GM21619 (cell line): ENCODE measurements at regions not wholly inside any gene's neighbourhood (a gene's known extent, or its start where the extent isn't known, plus 50 kb on each side); places are given as distances from the start of the nearest gene placed in this dataset.

Source experiments
- ATAC-seq: cut with Tn5 transposase; IDR thresholded peaks from one replicate; pipeline ENCODE4 v1.9.1; 2021; ENCODE audit not compliant: unreplicated experiment

DNA sequence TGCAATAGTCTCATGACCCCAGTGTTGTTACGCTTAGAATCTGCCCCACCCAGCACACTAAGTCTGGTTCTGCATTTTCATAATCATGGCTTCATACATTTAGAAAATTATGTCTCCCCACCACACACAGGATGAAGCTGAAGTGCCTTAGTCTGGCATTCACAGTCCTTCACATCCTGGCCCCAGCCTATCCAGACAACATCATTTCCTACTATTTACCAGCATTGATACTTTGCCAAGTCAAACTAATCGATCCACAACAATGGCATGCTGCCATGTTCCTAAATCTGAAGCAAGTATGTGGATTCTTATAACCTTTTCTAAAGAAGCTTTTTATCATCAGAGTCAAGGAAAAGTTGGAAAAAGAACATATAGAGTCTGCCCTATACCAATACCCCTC lies 132.4 kb upstream of the FBXL4 start:
- ATAC-seq: no peak

DNA sequence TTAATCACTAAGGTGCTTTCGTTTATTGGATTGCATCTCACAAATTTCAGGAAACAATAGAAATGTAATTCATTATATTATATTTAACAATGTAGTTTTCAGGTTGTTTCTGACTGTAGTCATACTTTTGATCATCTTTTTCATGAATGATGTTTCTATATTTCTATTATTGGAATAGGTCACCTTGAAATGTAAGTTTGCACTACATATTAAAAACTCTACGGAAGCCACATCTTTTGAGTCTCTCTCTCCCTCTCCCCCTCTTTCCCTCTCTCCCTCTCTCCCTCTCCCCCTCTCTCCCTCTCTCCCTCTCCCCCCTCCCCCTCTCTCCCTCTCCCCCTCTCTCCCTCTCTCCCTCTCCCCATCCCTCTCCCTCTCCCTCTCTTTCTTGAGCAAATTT lies 131.3 kb upstream of the FBXL4 start:
- ATAC-seq: no peak

DNA sequence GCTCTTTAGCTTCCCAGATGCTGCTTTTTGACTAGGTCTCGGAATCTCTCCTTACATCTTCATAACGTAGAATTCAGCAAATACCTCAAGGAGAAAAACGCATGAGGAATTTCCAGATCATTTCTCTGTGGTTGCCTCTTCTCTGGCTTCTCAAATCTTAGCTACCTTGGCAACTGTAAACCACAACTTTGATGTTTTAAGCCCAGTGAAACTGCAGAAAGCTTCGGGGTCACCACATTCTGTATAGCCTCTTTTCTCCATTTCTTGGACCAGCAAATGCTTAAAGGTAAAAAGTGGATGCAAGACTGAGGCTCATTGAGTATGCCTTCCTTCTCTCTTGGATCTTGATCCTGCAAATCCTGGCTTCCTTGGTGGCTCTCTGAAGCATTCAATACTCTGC lies 125.5 kb upstream of the FBXL4 start:
- no peak for ATAC-seq

DNA sequence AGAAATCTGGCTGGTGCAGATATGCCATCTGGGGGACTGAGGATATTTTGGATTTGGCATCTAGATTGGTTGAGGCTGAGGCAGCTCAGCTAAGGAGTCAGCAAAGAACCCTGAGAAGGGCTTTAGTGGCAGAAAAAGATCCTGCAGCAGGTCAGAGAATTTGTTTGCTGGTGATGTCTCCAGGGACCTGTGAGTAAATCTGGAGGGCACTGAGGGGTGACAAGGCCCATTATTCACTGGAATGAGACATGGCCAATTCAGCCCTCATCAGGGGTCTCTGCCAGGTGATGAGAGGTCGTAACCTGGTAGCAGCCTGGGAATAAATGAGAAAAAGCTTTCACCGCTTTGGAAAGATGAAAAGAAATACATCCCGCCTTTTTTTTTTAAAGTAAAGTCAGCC lies 118.3 kb upstream of the FBXL4 start:
- ATAC-seq: no peak

DNA sequence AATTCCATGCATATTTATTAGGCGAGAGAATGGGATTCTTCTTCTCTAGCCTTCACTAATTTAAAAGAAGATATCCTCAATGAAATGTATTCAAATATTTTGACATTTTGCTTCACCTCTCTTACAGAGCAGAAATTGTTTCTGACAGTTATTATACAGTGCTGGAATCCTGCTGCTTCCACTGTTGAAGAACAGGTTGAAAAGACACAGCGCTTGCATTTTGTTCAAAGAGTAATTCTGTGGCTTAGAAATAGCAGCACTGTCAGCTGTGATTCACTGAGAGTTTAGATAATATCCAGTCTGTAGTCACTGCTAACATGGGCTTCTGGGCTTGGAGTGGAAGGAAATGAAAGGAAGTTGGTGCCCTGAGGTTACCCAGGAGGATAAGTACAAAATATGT lies 117.1 kb upstream of the FBXL4 start:
- ATAC-seq: no peak

DNA sequence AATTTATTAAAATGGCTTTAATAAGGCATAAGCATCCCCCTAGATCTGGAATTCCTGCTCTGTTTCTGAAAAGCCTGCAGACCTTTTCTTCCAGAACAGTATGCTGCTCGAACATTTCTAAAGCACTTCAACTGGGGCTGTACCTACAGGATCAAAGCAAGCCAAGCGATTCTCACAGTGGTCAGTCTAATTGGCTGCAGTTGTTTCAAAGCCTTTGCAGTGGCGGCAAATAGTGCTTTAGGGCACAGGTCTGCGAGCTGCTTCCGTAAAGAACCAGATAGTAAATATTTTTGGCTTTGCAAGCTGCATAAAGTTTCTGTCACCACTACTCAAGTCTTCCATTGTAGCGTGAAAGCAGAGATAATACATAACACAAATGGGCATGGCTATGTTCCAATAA lies 88.9 kb upstream of the FBXL4 start:
- no peak for ATAC-seq

- ATAC-seq: no peak
Observed at GRCh38 chr6:99032396-99032795, 84.7 kb upstream of the FBXL4 start.

GRCh38 chr6:99031957-99032356 lies 84.2 kb upstream of the FBXL4 start:
- no peak for ATAC-seq

DNA sequence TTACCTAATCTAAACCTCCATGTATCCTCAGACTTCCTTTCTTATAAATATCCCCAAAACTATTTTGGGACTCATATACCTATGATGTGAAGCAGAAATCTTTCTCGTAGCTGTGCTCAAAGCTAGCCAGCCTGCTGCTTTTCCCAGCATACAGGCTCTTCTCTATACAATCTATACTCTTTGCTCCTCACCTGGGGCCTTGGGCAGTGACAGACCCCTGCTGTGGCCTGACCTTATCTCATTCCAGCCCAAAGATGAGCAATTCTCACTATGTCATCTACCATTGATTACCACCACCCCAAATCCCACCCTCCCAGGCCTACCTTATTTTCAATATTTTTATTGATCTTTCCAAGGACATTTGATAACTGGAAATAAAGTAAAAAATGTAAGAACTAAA lies 83.2 kb upstream of the FBXL4 start:
- no peak for ATAC-seq

GRCh38 chr6:99026135-99026534 lies 78.4 kb upstream of the FBXL4 start:
- no peak for ATAC-seq

GRCh38 chr6:99024089-99024488 lies 76.3 kb upstream of the FBXL4 start:
- no peak for ATAC-seq

DNA sequence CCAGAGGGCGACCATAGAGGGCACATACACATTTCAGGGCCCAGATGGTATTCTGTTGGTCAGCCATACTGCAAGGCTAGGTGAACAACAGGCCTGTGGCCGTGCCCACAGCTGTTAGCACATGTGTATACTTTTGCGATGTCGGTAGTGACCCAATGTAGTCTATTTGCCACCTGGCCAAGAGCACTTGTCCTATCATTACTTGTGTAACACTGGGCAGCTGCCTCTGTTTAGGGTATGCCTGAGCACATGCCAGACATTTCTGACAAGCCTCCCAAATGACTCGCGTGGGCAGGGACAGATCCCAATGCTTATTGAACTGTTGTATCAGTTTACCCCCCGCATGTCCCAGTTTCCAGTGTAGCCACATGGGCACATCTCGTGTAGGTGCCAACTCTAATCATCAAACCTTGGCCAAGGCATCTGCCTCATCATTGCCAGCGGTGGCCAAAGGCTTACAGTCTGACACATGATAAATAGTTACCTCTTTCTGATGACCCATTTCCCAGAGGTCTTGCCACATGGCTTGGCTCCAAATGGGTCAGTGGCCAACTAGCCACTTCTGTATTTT lies 74.4 kb upstream of the FBXL4 start:
- no peak for ATAC-seq

- no peak for ATAC-seq
Observed at GRCh38 chr6:99019381-99019780, 71.6 kb upstream of the FBXL4 start.

GRCh38 chr6:99017150-99017549 lies 69.4 kb upstream of the FBXL4 start:
- no peak for ATAC-seq

DNA sequence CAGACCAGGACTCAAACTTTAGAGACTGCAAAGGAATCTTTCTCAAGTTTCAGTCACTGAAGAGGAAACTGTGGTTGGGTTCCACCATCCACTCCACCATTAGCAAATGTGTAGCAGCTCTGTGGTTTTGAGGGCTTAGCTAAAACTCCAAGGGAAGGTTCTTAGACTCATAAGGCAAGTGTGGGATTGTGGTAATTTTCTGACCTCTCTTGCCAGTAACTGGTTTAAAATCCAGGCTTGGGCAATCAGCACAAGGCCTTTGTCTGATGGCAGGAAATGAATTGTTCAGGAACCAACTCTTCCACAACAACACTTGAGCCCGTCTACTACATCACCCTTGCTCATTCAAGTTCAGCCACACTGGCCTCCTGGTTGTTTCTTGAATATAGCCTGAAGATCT lies 68.6 kb upstream of the FBXL4 start:
- no peak for ATAC-seq

- no peak for ATAC-seq
Observed at GRCh38 chr6:99014061-99014460, 66.3 kb upstream of the FBXL4 start.

DNA sequence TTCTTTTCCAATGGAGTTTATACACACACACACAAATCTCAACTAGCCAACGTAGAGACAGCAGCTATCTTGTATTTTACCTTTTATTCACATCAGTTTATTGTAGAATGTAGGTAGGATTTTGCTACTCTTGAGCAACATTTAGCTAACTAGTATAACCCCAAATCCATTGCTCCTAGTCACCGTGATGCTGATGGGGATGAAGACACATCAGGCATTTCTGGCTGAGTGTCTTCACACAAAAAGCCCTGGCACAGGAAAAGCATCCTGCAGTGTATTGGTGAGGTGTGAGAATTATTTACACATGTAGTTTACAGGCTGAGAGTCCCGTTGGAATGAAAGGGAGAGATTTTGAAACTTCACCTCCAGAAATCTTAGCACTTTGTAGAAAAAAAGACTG lies 65.9 kb upstream of the FBXL4 start:
- no peak for ATAC-seq

DNA sequence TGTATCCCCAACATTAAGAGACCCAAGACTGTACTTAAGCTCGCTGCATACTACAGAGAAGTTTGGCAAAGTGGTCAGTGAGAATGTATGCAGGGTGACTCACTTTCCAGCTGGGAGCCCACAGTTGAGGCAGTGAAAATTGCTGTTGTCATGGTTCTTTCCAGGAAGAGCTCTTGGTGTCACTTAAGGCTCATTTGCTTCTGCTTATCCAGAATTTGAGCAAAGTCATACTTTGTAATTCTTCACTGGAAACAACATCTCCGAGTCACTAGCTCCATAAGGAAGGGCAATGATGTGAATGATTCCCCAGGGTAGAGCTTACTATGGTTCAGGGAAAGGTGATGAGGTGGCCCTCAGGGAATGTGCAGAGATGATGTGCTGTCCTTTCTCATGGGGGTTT lies 65.4 kb upstream of the FBXL4 start:
- ATAC-seq: no peak

DNA sequence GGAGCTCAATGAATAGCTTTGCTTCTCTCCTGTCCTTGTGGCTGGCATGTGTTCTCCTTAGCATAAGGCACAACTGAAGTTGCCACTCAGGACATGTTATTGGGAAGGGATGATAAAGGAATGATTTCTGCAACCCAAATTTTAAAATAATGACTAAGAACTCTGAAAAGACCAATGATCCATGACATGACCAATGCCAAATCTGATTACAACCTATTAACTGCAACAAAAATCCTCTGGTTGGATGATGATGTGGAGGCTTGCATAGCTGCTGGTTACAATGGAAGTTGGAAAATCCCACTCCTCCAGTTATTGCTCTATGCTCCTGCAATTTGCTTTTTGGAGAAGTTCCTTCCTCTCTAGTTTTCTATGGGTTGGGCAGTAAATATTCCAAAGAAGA lies 63.4 kb upstream of the FBXL4 start:
- no peak for ATAC-seq

DNA sequence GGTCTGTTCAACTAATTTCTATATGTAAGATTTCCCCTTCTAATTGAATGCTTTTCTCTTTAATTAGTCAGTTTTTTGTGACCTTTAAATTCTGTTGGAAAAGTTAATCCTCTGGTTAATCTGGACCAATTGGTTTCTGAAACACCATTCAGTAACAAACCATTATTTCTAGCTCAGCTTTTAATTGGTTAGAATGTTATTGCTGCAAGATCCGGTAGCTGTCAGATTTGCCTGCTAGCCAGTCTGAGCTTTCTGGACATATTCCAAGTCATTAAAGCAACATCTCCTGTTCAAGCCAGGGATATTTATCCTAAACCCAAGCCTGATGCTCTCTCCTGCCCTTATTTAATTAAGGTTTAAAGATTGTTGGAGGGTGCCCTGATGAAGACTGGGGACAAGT lies 55.1 kb upstream of the FBXL4 start:
- ATAC-seq: no peak

GRCh38 chr6:98998103-98998502 lies 50.4 kb upstream of the FBXL4 start:
- no peak for ATAC-seq
